ENCODE measurements at regions not wholly inside any gene's neighbourhood (a gene's known extent, or its start where the extent isn't known, plus 50 kb on each side); places are given as distances from the start of the nearest gene placed in this dataset.

- TF ChIP-seq CTCF (IDR thresholded peaks at IDR 0.05) (no peak), POLR2AphosphoS5 (IDR thresholded peaks at IDR 0.05) (no peak), POLR2A (IDR thresholded peaks at IDR 0.05) (no peak)
These were observed 67.6 kb upstream of the BASP1 start for GRCh38 chr5:17149786-17150185.

All from prostate gland (tissue), 2 donors.